GM13976 (cell line): ENCODE measurements at regions not wholly inside any gene's neighbourhood (a gene's known extent, or its start where the extent isn't known, plus 50 kb on each side); places are given as distances from the start of the nearest gene placed in this dataset.

Experiments used
- DNase-seq: peaks from one replicate; pipeline ENCODE4 v3.0.0; 2012; ENCODE audit warnings: low spot score
- in situ Hi-C: fragments of 300-500 bp; cut with MboI; formaldehyde crosslinking; loops from one replicate; pipeline ENCODE4 v1.12.0; 2022; ENCODE audit warnings: low sequenced_read_pairs, mixed read lengths, inconsistent platforms; ENCODE audit not compliant: unreplicated experiment
- TF ChIP-seq, protein P1 (sequence below): IDR thresholded peaks from 2 replicates; pipeline ENCODE4 v1.5.1; 2012; ENCODE audit warnings: borderline replicate concordance, mild to moderate bottlenecking; ENCODE audit not compliant: insufficient read depth; ENCODE audit errors: extremely low read depth, missing control alignments, control extremely low read depth

DNA sequence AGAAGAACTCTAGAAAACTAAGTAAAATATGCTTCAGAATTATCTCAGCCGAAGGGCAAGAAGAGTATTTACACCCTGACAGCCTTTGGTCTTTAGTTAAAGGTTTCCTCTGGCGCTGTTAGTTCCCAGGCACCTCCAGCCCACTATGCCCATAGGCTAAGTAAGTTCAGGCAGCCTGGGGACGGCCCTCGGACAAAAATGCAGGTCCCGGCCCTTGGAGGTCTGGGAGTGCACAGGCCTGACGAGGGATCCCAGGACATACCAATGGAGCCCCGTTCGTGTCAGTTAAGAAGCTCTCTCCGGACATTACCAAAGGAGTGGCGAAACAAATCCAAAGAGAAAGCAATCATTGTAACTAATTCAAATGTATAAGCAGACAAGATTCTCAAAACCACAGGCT lies 311.8 kb downstream of the CD83 start:
- in situ Hi-C loops, result no loop called here
- TF ChIP-seq, protein P1, sequence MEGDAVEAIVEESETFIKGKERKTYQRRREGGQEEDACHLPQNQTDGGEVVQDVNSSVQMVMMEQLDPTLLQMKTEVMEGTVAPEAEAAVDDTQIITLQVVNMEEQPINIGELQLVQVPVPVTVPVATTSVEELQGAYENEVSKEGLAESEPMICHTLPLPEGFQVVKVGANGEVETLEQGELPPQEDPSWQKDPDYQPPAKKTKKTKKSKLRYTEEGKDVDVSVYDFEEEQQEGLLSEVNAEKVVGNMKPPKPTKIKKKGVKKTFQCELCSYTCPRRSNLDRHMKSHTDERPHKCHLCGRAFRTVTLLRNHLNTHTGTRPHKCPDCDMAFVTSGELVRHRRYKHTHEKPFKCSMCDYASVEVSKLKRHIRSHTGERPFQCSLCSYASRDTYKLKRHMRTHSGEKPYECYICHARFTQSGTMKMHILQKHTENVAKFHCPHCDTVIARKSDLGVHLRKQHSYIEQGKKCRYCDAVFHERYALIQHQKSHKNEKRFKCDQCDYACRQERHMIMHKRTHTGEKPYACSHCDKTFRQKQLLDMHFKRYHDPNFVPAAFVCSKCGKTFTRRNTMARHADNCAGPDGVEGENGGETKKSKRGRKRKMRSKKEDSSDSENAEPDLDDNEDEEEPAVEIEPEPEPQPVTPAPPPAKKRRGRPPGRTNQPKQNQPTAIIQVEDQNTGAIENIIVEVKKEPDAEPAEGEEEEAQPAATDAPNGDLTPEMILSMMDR, result no peak
- DNase-seq, result no peak

DNA sequence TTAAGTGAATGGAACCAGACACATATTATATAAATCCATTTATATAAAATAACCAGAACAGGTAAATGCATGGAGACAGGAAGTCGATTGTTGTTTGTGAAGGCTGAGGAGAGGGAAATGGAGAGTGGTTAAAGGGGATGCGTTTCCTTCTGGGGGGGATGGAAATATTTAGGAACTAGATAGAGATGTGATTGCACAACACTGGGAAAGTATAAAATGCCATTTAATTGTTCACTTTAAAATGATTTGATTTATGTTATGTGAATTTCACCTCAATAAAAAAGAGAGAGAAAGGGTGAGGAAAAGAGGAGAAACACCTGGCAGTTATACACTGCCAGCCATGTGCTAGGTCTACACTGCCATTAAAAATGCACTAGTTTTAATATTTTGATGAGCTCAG lies 312.6 kb downstream of the CD83 start:
- TF ChIP-seq, protein P1, result no peak
- in situ Hi-C loops, result no loop called here

DNA sequence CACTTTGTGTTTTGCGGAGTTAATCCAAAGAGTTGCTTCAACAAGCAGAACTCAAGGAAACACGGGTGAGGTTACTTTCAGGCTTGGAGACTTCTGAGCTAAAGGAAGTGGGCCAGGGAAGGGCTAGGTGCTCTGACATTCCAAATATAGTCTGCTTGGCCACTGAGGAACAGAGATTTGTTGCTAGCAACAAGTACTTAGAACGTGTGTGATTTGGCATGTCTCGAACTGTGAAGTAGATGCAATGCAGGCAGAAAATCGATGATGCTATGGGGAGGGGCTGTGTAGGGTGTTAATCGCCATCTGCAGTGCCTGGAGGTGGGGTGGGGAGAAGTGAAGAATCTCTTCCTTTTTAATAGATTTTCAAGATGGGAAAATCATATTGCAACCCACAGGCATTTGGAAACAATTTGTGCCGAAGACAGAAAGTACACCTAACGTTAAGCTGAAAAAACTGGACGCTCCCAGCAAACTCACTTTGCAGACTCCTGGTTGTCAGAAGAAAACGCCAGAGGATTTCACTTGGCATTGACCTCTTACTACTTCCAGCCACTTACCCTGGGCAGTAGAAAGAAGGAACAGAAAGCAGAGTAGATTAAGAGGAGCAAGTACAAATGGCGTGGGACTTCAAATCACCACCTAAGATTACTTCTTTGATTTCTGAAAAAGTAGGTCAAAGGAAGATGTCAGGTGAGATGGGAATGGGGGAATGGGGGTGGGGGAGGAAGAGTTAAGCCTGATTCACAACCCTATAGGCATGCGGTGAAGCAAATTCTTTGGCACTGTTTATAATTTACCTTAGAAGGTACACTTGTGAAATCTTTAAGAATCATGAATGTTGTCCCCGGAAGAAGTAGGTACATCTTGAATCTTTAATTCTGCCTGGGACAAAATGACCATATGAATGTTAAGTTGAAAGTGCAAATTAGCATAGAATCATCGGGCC lies 314.1 kb downstream of the CD83 start:
- no peak for DNase-seq
- TF ChIP-seq, protein P1, result no peak
- in situ Hi-C loops, result no loop called here

More for the DNA sequence above, 312.6 kb downstream of the CD83 start:
- no peak for DNase-seq

DNA sequence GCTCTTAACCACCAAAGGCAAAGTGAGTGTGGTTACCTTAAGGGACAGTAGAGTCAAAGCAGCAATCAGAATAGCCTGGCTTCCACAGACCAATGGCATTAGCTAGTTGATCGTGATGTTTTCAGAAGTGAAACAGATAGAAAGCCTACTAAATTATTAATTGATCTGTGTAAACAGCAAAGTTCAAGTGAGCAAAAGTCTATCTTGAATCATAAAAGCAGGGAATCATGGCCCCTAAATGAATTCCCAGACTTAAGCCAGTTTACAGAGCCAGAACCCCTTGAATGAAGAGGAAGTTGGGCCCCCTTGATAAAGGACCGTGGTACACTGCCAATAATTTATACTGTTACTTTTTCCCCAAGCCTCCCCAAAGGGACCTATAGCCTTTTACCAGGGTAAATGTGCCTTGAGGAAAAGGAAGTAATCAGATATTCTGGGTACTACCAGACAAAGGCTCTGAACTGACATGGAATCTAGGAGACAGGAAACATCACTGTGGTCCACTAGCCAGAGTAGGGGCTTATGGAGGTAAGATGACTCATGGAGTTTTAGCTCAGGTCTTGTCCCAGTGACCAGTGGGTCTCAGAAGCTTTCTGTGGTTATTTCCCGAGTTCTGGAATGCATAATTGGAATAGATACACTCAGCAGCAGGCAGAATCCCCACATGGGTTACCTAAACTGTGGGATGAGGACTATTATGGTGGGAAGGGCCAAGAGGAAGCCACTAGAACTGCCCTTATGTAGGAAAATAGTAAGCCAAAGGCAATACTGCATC lies 317.5 kb downstream of the CD83 start:
- in situ Hi-C loops, result no loop called here
- no peak for DNase-seq
- TF ChIP-seq, protein P1, result no peak

DNA sequence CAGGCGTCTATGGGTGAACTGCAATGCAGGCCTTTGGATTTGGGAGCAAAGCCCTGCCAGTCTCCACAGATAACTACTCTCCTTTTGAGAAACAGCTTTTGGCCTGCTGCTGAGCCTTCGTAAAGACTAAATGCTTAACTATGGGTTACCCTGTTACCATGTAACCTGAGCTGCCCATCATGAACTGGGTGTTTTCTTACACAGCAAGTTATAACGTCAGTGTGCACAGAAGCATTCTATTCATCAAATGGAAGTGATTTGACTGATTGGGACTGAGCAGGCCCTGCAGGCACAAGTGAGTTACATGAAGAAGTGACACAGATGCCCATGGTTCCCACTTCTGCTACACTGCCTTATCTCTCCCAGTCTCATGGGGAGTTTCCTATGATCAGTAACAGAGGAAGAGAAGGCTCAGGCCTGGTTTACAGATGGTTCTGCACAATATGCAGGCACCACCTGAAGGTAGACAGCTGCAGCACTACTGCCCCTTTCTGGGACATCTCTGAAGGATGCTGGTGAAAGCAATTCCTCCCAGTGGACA lies 319.1 kb downstream of the CD83 start:
- no peak for DNase-seq
- in situ Hi-C loops, result no loop called here
- TF ChIP-seq, protein P1, result no peak

DNA sequence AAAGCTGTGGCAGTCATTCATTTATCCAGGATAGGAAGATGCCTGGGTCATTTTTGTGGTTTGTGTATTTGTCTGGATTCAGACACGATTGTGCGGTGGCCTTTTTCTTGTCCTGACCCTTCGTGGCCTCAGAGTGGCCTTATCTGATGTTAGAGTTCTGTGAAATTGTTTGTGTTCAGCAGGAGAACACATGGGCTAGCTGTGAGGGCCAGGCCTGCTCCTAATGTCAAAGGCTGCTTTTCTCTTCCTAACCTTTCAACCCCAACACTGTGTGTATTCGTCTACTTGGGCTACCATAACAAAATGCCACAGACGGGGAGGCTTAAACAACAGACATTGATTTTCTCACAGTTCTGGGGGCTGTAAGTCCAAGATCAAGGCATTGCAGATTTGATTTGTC lies 321.8 kb downstream of the CD83 start:
- no peak for DNase-seq
- TF ChIP-seq, protein P1, result no peak
- in situ Hi-C loops, result no loop called here
